ENCODE measurements at regions not wholly inside any gene's neighbourhood (a gene's known extent, or its start where the extent isn't known, plus 50 kb on each side); places are given as distances from the start of the nearest gene placed in this dataset.

DNA sequence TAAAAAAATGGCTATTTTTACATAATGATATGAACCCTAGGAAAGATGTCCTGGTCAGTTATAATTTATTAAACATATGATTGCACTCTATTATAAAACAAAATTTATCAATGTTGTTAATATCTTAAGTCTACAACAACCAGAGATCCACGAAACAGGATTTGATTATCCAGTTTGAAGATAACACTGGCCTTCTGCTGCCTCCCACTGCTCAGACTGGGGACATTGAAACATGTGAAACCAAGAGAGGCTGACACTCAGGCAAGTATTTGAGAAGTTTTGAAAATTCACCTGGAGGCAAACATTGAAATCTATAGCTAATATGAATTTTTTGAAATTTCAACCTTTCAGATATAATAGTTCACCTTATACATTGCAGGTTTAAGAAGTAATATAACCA is 219.3 kb upstream of the HSF2 start:
- TF ChIP-seq ZNF654 (tag by site-specific recombination; IDR thresholded peaks at IDR 0.05; ENCODE audit: low read depth) (peak; percentile 26), ZNF785 (tag by site-specific recombination; IDR thresholded peaks at IDR 0.05) (no peak), ZNF416 (tag by site-specific recombination; IDR thresholded peaks at IDR 0.05) (no peak)

DNA sequence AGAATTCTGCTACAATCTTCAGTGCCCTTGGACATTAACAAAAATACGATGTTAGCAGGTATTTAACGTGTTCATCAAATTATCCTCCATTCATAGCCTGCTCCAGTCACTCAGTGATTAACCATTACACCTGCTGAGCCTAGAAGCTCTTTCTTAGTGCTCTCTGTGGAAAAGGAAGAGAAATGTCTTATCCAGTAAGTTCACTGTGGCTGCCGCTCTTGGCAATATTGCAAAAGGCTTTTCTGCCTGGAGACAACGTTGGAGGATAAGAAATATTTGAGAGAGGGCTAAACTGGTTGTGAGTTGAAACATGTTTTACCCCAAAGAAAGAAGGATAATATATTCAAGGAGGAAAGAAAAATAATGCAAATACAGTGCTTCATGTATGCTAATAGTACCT is 217.4 kb upstream of the HSF2 start:
- Histone ChIP-seq H3K36me3 (ENCODE audit: control insufficient read depth in 2 of 2, insufficient read depth in 1 of 2, low read length in 2 of 2) (no peaks in the 10 kb centered on the region), H3K4me3 (ENCODE audit: low read depth, low read length) (no peak overlapping the region), H3K9me3 (ENCODE audit: control insufficient read depth, insufficient read depth, low read depth, low read length) (no peaks in the 10 kb centered on the region), H3K27ac (ENCODE audit: extremely low read depth, low read depth, low read length) (no peak overlapping the region), H3K4me1 (ENCODE audit: control insufficient read depth, insufficient read depth, low read length) (no peaks in the 10 kb centered on the region)
- POLR2A ChIA-PET = no interaction called here
- no peak for TF ChIP-seq ZSCAN16 (tag by site-specific recombination; IDR thresholded peaks at IDR 0.05)
- no peak for TF ChIP-seq ZNF146 (tag by site-specific recombination; IDR thresholded peaks at IDR 0.05)
- CTCF ChIA-PET = interaction anchor here (0.5 to 0.7 kb wide), 2 partner anchors 752 to 1023 kb away, joined by 3 read pairs; no protein-coding TSS in a partner anchor

More for the DNA sequence above, 219.3 kb upstream of the HSF2 start:
- no peaks in the 10 kb centered on the region for H3K36me3 ChIP-seq (ENCODE audit: control insufficient read depth in 2 of 2, insufficient read depth in 1 of 2, low read length in 2 of 2)
- no peak overlapping the region for H3K27ac ChIP-seq (ENCODE audit: extremely low read depth, low read depth, low read length)
- ChIA-PET CTCF (interaction anchor here (0.7 to 0.8 kb wide), 2 partner anchors 393 to 860 kb away, joined by 3 read pairs; no protein-coding TSS in a partner anchor), POLR2A (no interaction called here)
- H3K4me1 ChIP-seq (ENCODE audit: control insufficient read depth, insufficient read depth, low read length) = no peaks in the 10 kb centered on the region
- no peaks in the 10 kb centered on the region for H3K9me3 ChIP-seq (ENCODE audit: control insufficient read depth, insufficient read depth, low read depth, low read length)
- no peak overlapping the region for H3K4me3 ChIP-seq (ENCODE audit: low read depth, low read length)

DNA sequence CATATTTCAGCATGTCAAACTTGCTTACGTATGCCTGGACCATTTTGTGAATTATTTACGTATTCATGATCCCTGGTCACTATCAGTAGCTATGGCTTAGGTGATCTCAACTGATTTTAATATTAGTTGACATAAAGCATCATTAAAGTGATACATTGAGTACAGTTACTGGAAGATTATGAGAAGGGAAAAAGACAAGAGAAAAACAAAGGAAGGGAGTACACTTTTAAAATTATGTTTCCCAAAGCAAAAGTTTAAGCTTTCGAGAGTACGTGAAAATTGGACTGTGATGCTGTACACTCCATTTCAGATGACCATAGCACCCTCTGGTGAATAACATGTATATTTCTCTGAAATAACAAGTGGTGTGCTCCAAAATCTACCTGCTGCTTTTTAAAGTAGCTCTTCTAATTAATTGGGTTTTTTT is 215.0 kb upstream of the HSF2 start:
- Histone ChIP-seq H3K4me1 (ENCODE audit: control insufficient read depth, insufficient read depth, low read length) (no peaks in the 10 kb centered on the region), H3K27ac (ENCODE audit: extremely low read depth, low read depth, low read length) (no peak overlapping the region), H3K9me3 (ENCODE audit: control insufficient read depth, insufficient read depth, low read depth, low read length) (no peaks in the 10 kb centered on the region), H3K4me3 (ENCODE audit: low read depth, low read length) (no peak overlapping the region), H3K36me3 (ENCODE audit: control insufficient read depth in 2 of 2, insufficient read depth in 1 of 2, low read length in 2 of 2) (no peaks in the 10 kb centered on the region)
- TF ChIP-seq ZNF155 (tag by site-specific recombination; IDR thresholded peaks at IDR 0.05) (no peak), ZNF23 (tag by site-specific recombination; IDR thresholded peaks at IDR 0.05; ENCODE audit: borderline replicate concordance) (no peak), ZSCAN23 (tag by site-specific recombination; IDR thresholded peaks at IDR 0.05) (no peak), SCRT2 (tag by site-specific recombination; IDR thresholded peaks at IDR 0.05) (peak; percentile 70), ZXDB (tag by site-specific recombination; IDR thresholded peaks at IDR 0.05) (no peak), ZNF654 (tag by site-specific recombination; IDR thresholded peaks at IDR 0.05; ENCODE audit: low read depth) (peak; percentile 62), ZNF341 (tag by site-specific recombination; IDR thresholded peaks at IDR 0.05; ENCODE audit: low read depth) (no peak), ZNF629 (tag by site-specific recombination; IDR thresholded peaks at IDR 0.05) (no peak), ZNF433 (tag by site-specific recombination; IDR thresholded peaks at IDR 0.05; ENCODE audit: low read depth) (no peak), SCRT1 (tag by site-specific recombination; IDR thresholded peaks at IDR 0.05; ENCODE audit: borderline replicate concordance) (peak; percentile 47; the same call in 1 of the 2 replicates), ZNF658 (tag by site-specific recombination; IDR thresholded peaks at IDR 0.05) (no peak), ZNF174 (tag by site-specific recombination; IDR thresholded peaks at IDR 0.05) (no peak), PRDM1 (tag by site-specific recombination; IDR thresholded peaks at IDR 0.05) (0 out of 2 replicates have a peak, but pooled peaks have one; percentile 35), MYNN (tag by site-specific recombination; IDR thresholded peaks at IDR 0.05; ENCODE audit: borderline replicate concordance) (no peak)
- TF ChIP-seq, protein P1, sequence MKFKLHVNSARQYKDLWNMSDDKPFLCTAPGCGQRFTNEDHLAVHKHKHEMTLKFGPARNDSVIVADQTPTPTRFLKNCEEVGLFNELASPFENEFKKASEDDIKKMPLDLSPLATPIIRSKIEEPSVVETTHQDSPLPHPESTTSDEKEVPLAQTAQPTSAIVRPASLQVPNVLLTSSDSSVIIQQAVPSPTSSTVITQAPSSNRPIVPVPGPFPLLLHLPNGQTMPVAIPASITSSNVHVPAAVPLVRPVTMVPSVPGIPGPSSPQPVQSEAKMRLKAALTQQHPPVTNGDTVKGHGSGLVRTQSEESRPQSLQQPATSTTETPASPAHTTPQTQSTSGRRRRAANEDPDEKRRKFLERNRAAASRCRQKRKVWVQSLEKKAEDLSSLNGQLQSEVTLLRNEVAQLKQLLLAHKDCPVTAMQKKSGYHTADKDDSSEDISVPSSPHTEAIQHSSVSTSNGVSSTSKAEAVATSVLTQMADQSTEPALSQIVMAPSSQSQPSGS (tag by site-specific recombination; IDR thresholded peaks at IDR 0.05; ENCODE audit: low read depth) = no peak
- TF ChIP-seq, protein P2, sequence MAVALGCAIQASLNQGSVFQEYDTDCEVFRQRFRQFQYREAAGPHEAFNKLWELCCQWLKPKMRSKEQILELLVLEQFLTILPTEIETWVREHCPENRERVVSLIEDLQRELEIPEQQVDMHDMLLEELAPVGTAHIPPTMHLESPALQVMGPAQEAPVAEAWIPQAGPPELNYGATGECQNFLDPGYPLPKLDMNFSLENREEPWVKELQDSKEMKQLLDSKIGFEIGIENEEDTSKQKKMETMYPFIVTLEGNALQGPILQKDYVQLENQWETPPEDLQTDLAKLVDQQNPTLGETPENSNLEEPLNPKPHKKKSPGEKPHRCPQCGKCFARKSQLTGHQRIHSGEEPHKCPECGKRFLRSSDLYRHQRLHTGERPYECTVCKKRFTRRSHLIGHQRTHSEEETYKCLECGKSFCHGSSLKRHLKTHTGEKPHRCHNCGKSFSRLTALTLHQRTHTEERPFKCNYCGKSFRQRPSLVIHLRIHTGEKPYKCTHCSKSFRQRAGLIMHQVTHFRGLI (tag by site-specific recombination; IDR thresholded peaks at IDR 0.05) = no peak
- TF ChIP-seq, protein P3, sequence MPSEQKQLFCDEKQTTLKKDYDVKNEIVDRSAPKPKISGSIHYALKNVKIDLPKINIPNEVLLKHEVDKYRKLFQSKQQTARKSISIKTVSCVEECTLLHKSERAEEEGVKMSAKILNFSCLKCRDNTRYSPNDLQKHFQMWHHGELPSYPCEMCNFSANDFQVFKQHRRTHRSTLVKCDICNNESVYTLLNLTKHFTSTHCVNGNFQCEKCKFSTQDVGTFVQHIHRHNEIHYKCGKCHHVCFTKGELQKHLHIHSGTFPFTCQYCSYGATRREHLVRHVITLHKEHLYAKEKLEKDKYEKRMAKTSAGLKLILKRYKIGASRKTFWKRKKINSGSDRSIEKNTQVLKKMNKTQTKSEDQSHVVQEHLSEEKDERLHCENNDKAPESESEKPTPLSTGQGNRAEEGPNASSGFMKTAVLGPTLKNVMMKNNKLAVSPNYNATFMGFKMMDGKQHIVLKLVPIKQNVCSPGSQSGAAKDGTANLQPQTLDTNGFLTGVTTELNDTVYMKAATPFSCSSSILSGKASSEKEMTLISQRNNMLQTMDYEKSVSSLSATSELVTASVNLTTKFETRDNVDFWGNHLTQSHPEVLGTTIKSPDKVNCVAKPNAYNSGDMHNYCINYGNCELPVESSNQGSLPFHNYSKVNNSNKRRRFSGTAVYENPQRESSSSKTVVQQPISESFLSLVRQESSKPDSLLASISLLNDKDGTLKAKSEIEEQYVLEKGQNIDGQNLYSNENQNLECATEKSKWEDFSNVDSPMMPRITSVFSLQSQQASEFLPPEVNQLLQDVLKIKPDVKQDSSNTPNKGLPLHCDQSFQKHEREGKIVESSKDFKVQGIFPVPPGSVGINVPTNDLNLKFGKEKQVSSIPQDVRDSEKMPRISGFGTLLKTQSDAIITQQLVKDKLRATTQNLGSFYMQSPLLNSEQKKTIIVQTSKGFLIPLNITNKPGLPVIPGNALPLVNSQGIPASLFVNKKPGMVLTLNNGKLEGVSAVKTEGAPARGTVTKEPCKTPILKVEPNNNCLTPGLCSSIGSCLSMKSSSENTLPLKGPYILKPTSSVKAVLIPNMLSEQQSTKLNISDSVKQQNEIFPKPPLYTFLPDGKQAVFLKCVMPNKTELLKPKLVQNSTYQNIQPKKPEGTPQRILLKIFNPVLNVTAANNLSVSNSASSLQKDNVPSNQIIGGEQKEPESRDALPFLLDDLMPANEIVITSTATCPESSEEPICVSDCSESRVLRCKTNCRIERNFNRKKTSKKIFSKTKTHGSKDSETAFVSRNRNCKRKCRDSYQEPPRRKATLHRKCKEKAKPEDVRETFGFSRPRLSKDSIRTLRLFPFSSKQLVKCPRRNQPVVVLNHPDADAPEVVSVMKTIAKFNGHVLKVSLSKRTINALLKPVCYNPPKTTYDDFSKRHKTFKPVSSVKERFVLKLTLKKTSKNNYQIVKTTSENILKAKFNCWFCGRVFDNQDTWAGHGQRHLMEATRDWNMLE (tag by site-specific recombination; conservative IDR thresholded peaks at IDR 0.05; ENCODE audit: low read depth) = no peak
- TF ChIP-seq, protein P4, sequence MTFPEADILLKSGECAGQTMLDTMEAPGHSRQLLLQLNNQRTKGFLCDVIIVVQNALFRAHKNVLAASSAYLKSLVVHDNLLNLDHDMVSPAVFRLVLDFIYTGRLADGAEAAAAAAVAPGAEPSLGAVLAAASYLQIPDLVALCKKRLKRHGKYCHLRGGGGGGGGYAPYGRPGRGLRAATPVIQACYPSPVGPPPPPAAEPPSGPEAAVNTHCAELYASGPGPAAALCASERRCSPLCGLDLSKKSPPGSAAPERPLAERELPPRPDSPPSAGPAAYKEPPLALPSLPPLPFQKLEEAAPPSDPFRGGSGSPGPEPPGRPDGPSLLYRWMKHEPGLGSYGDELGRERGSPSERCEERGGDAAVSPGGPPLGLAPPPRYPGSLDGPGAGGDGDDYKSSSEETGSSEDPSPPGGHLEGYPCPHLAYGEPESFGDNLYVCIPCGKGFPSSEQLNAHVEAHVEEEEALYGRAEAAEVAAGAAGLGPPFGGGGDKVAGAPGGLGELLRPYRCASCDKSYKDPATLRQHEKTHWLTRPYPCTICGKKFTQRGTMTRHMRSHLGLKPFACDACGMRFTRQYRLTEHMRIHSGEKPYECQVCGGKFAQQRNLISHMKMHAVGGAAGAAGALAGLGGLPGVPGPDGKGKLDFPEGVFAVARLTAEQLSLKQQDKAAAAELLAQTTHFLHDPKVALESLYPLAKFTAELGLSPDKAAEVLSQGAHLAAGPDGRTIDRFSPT (tag by site-specific recombination; IDR thresholded peaks at IDR 0.05) = no peak
- CTCF ChIA-PET = interaction anchor here (0.6 to 2.4 kb wide), 26 partner anchors 9 to 1032 kb away, joined by 3 to 18 read pairs (median 4); partner anchors contain the start of genes GJA1 and SERINC1
- POLR2A ChIA-PET = no interaction called here
